ENCODE measurements at regions not wholly inside any gene's neighbourhood (a gene's known extent, or its start where the extent isn't known, plus 50 kb on each side); places are given as distances from the start of the nearest gene placed in this dataset.
"Not testable (repeated sequence)": the region's sequence is repeated elsewhere in the genome, so short reads cannot be mapped to it uniquely, and the experiment has no call there.

- intact Hi-C loops (cut with DNase I) = no loop called here
- Histone ChIP-seq H3K4me3 (no peak overlapping the region), H3K36me3 (no peaks in the 10 kb centered on the region), H3K4me1 (no peaks in the 10 kb centered on the region), H3K9me3 (no peaks in the 10 kb centered on the region), H3K27me3 (ENCODE audit: low read depth) (no peaks in the 10 kb centered on the region), H3K27ac (no peak overlapping the region)
- DNase-seq (no peak), ATAC-seq (no peak)
- TF ChIP-seq, protein P1, sequence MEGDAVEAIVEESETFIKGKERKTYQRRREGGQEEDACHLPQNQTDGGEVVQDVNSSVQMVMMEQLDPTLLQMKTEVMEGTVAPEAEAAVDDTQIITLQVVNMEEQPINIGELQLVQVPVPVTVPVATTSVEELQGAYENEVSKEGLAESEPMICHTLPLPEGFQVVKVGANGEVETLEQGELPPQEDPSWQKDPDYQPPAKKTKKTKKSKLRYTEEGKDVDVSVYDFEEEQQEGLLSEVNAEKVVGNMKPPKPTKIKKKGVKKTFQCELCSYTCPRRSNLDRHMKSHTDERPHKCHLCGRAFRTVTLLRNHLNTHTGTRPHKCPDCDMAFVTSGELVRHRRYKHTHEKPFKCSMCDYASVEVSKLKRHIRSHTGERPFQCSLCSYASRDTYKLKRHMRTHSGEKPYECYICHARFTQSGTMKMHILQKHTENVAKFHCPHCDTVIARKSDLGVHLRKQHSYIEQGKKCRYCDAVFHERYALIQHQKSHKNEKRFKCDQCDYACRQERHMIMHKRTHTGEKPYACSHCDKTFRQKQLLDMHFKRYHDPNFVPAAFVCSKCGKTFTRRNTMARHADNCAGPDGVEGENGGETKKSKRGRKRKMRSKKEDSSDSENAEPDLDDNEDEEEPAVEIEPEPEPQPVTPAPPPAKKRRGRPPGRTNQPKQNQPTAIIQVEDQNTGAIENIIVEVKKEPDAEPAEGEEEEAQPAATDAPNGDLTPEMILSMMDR (IDR thresholded peaks at IDR 0.05) = no peak
Measured at GRCh38 chr1:228668553-228669241, 66.6 kb upstream of the RHOU start.

DNA sequence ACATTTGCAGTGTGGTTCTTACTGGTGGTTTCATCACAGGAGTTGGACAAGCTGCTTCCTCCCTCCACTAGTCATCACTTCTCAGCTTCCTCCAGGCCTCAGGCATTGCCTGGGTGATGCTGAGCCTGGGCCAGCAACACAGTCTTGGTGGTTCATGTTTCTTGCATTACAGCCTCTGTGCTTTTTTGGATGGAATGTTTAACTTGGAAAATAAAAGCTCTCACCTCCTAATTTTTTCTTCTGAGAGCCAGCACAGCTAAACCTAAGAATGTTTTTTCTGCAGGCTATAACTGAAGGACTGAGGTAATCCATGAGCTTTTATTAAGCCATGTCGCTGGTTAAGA, 66.1 kb upstream of the RHOU start:
- H3K9me3 ChIP-seq = no peaks in the 10 kb centered on the region
- TF ChIP-seq, protein P1 (IDR thresholded peaks at IDR 0.05) = no peak
- no peaks in the 10 kb centered on the region for H3K4me1 ChIP-seq
- H3K36me3 ChIP-seq = no peaks in the 10 kb centered on the region
- no peak for DNase-seq
- intact Hi-C loops (cut with DNase I) = no loop called here
- no peaks in the 10 kb centered on the region for H3K27me3 ChIP-seq (ENCODE audit: low read depth)
- no peak overlapping the region for H3K27ac ChIP-seq
- no peak overlapping the region for H3K4me3 ChIP-seq
- peak in 1 of 2 donors; percentile 49 for ATAC-seq

- H3K4me1 ChIP-seq; DNase-seq; H3K36me3 ChIP-seq; H3K4me3 ChIP-seq; ATAC-seq; H3K27me3 ChIP-seq (ENCODE audit: low read depth); H3K9me3 ChIP-seq; intact Hi-C loops (cut with DNase I); H3K27ac ChIP-seq: not testable (repeated sequence)
Measured at GRCh38 chr1:228681076-228681565, 54.2 kb upstream of the RHOU start.

DNA sequence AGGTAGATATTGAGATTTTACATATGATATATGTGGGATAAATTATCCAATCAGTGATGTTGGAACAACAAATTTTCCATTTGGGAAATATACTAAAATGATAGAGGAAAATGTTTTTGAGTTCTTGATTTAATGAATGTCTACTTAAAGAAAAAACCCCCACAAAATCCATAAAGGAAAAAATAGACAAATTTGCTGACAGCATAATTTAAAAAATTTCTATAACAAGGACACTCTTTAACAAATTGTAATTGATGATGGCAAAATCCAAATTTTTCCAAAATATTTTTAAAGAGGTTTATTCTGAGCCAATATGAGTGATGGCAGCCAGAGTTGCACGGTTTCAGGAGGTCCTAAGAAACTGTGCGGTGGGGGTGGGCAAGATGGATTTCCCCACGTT, 51.9 kb upstream of the RHOU start:
- Histone ChIP-seq H3K27ac (no peak overlapping the region), H3K4me1 (no peaks in the 10 kb centered on the region), H3K36me3 (no peaks in the 10 kb centered on the region), H3K27me3 (ENCODE audit: low read depth) (no peaks in the 10 kb centered on the region), H3K4me3 (no peak overlapping the region), H3K9me3 (no peaks in the 10 kb centered on the region)
- no peak for DNase-seq
- TF ChIP-seq, protein P1 (IDR thresholded peaks at IDR 0.05) = no peak
- ATAC-seq = no peak
- intact Hi-C loops (cut with DNase I) = no loop called here

- TF ChIP-seq, protein P1 (IDR thresholded peaks at IDR 0.05) = no peak
- peak overlapping the region; percentile 14 for H3K27ac ChIP-seq
- DNase-seq = no peak
- intact Hi-C loops (cut with DNase I) = no loop called here
- ATAC-seq = peak; percentile 21 to 33
- no peaks in the 10 kb centered on the region for H3K36me3 ChIP-seq
- no peak overlapping the region for H3K4me3 ChIP-seq
- H3K27me3 ChIP-seq (ENCODE audit: low read depth) = no peaks in the 10 kb centered on the region
- H3K4me1 ChIP-seq = no peaks in the 10 kb centered on the region
- no peaks in the 10 kb centered on the region for H3K9me3 ChIP-seq
Measured at GRCh38 chr1:228684607-228685006, 50.7 kb upstream of the RHOU start.

- TF ChIP-seq, protein P1 (IDR thresholded peaks at IDR 0.05) = no peak
- intact Hi-C loops (cut with DNase I) = no loop called here
- H3K27me3 ChIP-seq (ENCODE audit: low read depth) = no peaks in the 10 kb centered on the region
- H3K4me3 ChIP-seq = no peak overlapping the region
- ATAC-seq (no peak), DNase-seq (no peak)
- H3K4me1 ChIP-seq = no peaks in the 10 kb centered on the region
- no peaks in the 10 kb centered on the region for H3K36me3 ChIP-seq
- H3K9me3 ChIP-seq = no peaks in the 10 kb centered on the region
- H3K27ac ChIP-seq = peak overlapping the region; percentile 14
Measured at GRCh38 chr1:228685081-228685660, 50.1 kb upstream of the RHOU start.

All from lower lobe of right lung (tissue), 2 donors.